Bronchial epithelial cell (primary cell): ENCODE measurements at regions not wholly inside any gene's neighbourhood (a gene's known extent, or its start where the extent isn't known, plus 50 kb on each side); places are given as distances from the start of the nearest gene placed in this dataset.

ENCODE experiments used
- DNase-seq: peaks from one replicate; pipeline ENCODE4 v3.0.0-alpha.2; 2010; ENCODE audit warnings: low read depth
- FAIRE-seq: peaks from 2 replicates; lab custom pipeline; 2011; peaks lifted over from hg19 to GRCh38; lab: Jason Lieb, UNC
- H3K27me3 ChIP-seq: 2 replicates; pipeline ENCODE4 v1.5.1; 2011; ENCODE audit warnings: low read length; ENCODE audit not compliant: control insufficient read depth, insufficient read depth
- H3K36me3 ChIP-seq: 2 replicates; pipeline ENCODE4 v1.5.1; 2011; ENCODE audit warnings: low read length; ENCODE audit not compliant: control insufficient read depth, insufficient read depth
- H3K4me3 ChIP-seq: 2 replicates; pipeline ENCODE4 v1.5.1; 2011; ENCODE audit warnings: mild to moderate bottlenecking, low read depth, low read length, control low read depth
- TF ChIP-seq, protein P1 (sequence below): IDR thresholded peaks from 2 replicates; pipeline ENCODE4 v1.5.1; 2011; ENCODE audit warnings: mild to moderate bottlenecking, moderate library complexity, low read length, control low read depth, inconsistent platforms; ENCODE audit not compliant: insufficient read depth, severe bottlenecking

DNA sequence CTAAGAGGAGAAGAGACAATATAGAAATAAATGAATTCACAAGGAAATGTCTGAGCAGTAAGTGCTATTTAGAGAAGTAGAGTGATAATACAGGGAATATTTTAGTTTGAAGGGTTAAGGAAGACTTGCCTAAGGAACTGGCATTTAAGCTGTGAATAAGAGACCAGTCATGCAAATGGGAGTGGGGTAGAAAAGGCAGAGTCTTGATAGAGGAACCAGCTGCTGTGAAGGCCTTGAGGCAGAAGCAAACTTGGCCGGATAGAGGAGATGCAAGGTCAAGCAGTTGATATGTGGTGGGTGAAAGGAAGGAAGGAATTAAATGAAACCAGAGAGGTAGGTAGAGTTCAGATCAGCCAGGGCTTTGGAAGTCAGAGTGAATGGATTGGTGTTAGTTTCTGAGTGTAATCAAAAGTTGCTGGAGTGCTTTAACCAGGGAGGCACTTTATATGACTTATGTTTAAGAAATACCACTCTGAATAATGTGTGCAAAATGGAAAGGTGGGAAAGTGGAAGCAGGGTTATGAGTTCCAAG, 198.4 kb upstream of the SESN3 start:
- DNase-seq (no peak), FAIRE-seq (no peak)
- no peaks in the 10 kb centered on the region for H3K27me3 ChIP-seq

DNA sequence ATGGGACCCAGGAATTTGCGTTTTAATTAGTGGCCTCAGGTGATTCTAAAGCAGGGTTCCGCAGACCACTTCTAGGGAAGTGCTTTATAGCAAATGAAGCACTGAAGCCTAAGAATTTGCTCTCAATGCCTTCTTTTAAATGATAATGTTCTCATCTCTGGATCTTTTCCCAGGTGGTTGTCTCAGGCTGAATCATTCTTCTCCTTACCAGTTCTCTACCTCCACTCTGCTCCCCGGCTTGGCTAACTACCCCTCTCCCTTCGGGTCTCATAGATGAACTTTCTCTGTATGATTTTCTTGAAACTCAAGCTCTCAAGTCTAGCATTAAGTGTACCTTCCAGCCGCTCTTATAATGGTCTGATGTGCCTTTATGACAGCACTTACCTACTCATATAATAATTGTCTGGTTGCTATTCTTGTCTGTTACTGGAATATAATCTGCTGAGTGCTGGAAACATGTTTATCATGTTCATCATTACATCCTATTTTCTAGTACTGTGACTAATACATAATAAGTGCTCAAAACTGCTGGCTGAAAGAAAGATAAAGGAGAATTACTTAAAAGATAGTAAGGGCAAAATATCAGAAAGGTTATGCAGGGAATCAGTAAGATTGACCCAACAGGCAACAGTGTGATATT, 195.9 kb upstream of the SESN3 start:
- DNase-seq (peak; percentile 16), FAIRE-seq (no peak)
- Histone ChIP-seq H3K4me3 (no peak overlapping the region), H3K27me3 (no peaks in the 10 kb centered on the region), H3K36me3 (no peaks in the 10 kb centered on the region)
- TF ChIP-seq, protein P1, sequence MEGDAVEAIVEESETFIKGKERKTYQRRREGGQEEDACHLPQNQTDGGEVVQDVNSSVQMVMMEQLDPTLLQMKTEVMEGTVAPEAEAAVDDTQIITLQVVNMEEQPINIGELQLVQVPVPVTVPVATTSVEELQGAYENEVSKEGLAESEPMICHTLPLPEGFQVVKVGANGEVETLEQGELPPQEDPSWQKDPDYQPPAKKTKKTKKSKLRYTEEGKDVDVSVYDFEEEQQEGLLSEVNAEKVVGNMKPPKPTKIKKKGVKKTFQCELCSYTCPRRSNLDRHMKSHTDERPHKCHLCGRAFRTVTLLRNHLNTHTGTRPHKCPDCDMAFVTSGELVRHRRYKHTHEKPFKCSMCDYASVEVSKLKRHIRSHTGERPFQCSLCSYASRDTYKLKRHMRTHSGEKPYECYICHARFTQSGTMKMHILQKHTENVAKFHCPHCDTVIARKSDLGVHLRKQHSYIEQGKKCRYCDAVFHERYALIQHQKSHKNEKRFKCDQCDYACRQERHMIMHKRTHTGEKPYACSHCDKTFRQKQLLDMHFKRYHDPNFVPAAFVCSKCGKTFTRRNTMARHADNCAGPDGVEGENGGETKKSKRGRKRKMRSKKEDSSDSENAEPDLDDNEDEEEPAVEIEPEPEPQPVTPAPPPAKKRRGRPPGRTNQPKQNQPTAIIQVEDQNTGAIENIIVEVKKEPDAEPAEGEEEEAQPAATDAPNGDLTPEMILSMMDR, result no peak

More for the DNA sequence above, 198.4 kb upstream of the SESN3 start:
- Histone ChIP-seq H3K36me3 (no peaks in the 10 kb centered on the region), H3K4me3 (no peak overlapping the region)
- TF ChIP-seq, protein P1, result no peak

DNA sequence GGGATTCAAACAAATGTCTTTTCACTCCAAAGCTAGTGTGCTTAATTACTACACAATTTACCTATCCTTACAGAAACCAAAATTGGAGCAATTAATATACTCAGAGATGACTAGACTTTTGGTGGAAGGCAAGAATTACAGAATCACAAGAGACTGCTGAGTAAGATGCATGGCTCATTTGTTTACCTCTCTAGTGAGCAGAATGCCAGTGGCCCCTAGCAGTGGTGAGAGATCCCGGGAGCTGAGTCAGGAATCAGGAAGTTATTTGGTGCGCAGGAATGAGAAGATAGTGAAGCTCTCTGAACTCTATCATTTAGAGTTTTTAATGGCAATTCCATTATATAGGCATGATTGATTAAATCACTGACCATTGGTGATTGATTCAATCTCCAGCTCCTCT, 188.9 kb upstream of the SESN3 start:
- no peaks in the 10 kb centered on the region for H3K36me3 ChIP-seq
- H3K27me3 ChIP-seq, result no peaks in the 10 kb centered on the region
- TF ChIP-seq, protein P1, result no peak
- FAIRE-seq (peak; percentile 83), DNase-seq (peak; percentile 95)
- no peak overlapping the region for H3K4me3 ChIP-seq

DNA sequence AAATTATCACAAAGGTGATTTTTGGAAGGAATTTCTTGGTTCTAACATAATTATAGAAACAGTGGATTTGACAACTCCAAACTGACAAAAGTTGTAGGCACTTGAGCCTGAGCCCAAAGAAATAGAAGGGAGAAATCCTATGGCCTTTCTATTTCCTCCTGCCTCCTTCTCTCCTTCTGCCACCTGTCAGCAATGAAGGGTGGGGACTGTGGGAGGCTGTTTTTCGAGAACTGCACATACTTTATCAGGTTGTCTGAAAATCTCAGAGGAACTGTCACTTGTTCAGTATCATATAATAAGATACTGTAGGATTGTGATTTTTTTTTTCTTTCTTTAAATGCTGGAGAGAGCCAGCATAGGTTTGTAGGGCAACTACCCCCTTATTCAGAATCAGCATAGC, 187.9 kb upstream of the SESN3 start:
- TF ChIP-seq, protein P1, result no peak
- H3K27me3 ChIP-seq, result no peaks in the 10 kb centered on the region
- no peak for FAIRE-seq
- H3K36me3 ChIP-seq, result no peaks in the 10 kb centered on the region
- DNase-seq, result no peak
- no peak overlapping the region for H3K4me3 ChIP-seq

DNA sequence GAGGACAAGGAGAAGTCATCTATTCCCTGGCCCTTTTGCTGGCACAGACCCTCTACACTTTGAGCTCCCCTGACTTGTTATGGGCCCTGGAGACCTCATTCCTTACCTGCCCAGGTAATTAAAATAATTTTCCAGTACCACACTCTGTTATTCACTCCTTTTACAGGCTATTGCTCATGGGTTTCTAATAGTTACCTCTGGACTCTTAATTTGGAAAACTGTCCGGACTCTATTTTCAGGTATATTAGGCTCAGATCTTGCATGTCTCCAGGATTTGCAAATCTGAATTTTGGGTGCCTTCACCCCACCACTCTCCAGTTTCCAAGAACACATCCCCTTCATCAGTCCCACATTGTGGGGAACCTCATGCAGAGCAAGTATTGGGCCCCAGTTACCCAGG, 186.8 kb upstream of the SESN3 start:
- no peaks in the 10 kb centered on the region for H3K27me3 ChIP-seq
- TF ChIP-seq, protein P1, result no peak
- DNase-seq (no peak), FAIRE-seq (no peak)
- no peaks in the 10 kb centered on the region for H3K36me3 ChIP-seq
- H3K4me3 ChIP-seq, result no peak overlapping the region

DNA sequence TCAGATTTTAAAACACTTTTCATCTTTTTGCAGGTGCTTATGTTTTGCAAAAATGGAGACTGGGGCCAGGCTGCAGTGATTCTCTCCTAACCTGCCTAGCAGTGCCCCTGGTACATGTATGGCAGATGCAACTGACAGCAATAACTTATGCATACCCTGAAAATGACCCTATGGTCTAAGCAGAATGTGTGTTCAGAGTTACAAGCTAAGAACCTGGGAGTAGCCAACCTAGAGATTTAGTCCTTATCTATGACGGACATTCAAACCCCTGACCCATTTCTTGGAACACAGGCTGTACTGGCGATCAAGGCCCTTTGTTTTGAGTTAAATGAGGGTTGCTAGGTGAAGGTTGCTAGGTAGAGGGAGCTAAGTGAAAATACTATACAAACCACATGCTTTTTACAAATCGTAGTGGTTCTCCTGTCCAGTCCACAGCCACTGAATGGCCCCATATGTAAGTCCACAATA, 184.9 kb upstream of the SESN3 start:
- no peak for FAIRE-seq
- Histone ChIP-seq H3K27me3 (no peaks in the 10 kb centered on the region), H3K36me3 (no peaks in the 10 kb centered on the region), H3K4me3 (no peak overlapping the region)
- TF ChIP-seq, protein P1, result no peak
- no peak for DNase-seq
